ENCODE measurements at regions not wholly inside any gene's neighbourhood (a gene's known extent, or its start where the extent isn't known, plus 50 kb on each side); places are given as distances from the start of the nearest gene placed in this dataset.
"Not testable (repeated sequence)": the region's sequence is repeated elsewhere in the genome, so short reads cannot be mapped to it uniquely, and the experiment has no call there.

GRCh38 chr5:38607396-38607795 is 51.0 kb upstream of the LIFR start:
- intact Hi-C loops (cut with micrococcal nuclease): no loop called here
- DNase-seq: no peak
- no peaks in the 10 kb centered on the region for H3K4me1 Mint-ChIP-seq
- H3K27me3 Mint-ChIP-seq: peaks cover 6% of the 10 kb centered on the region
- no peak overlapping the region for H3K27ac Mint-ChIP-seq
- H3K4me3 Mint-ChIP-seq: no peak overlapping the region
- H3K36me3 Mint-ChIP-seq (ENCODE audit: low read depth): no peaks in the 10 kb centered on the region
- no peaks in the 10 kb centered on the region for H3K9me3 Mint-ChIP-seq

GRCh38 chr5:38607930-38608564 is 51.6 kb upstream of the LIFR start:
- Mint-ChIP-seq H3K36me3 (ENCODE audit: low read depth) (no peaks in the 10 kb centered on the region), H3K4me3 (no peak overlapping the region), H3K27me3 (peaks cover 6% of the 10 kb centered on the region), H3K4me1 (no peaks in the 10 kb centered on the region), H3K9me3 (no peaks in the 10 kb centered on the region), H3K27ac (no peak overlapping the region)
- no peak for DNase-seq
- intact Hi-C loops (cut with micrococcal nuclease): no loop called here

- no peak for DNase-seq
- H3K36me3 Mint-ChIP-seq (ENCODE audit: low read depth): no peaks in the 10 kb centered on the region
- intact Hi-C loops (cut with micrococcal nuclease): no loop called here
- no peak overlapping the region for H3K27ac Mint-ChIP-seq
- no peak overlapping the region for H3K4me3 Mint-ChIP-seq
- no peaks in the 10 kb centered on the region for H3K4me1 Mint-ChIP-seq
- H3K27me3 Mint-ChIP-seq: peaks cover 6% of the 10 kb centered on the region
- no peaks in the 10 kb centered on the region for H3K9me3 Mint-ChIP-seq
Measured at GRCh38 chr5:38608874-38609273, 52.4 kb upstream of the LIFR start.

GRCh38 chr5:38612851-38613250 is 56.4 kb upstream of the LIFR start:
- no peak for DNase-seq
- Mint-ChIP-seq H3K9me3 (no peaks in the 10 kb centered on the region), H3K27ac (no peak overlapping the region), H3K4me3 (no peak overlapping the region), H3K4me1 (no peaks in the 10 kb centered on the region), H3K27me3 (peaks cover 9% of the 10 kb centered on the region), H3K36me3 (ENCODE audit: low read depth) (no peaks in the 10 kb centered on the region)
- intact Hi-C loops (cut with micrococcal nuclease): no loop called here

GRCh38 chr5:38613490-38613889 is 57.0 kb upstream of the LIFR start:
- peaks cover 6% of the 10 kb centered on the region for H3K9me3 Mint-ChIP-seq
- H3K36me3 Mint-ChIP-seq (ENCODE audit: low read depth): no peaks in the 10 kb centered on the region
- intact Hi-C loops (cut with micrococcal nuclease): no loop called here
- H3K4me1 Mint-ChIP-seq: no peaks in the 10 kb centered on the region
- H3K4me3 Mint-ChIP-seq: no peak overlapping the region
- no peak for DNase-seq
- H3K27ac Mint-ChIP-seq: no peak overlapping the region
- H3K27me3 Mint-ChIP-seq: peaks cover 6% of the 10 kb centered on the region

- intact Hi-C loops (cut with micrococcal nuclease): no loop called here
- H3K9me3 Mint-ChIP-seq: peaks cover 10% of the 10 kb centered on the region
- H3K27me3 Mint-ChIP-seq: peaks cover 6% of the 10 kb centered on the region
- no peak overlapping the region for H3K27ac Mint-ChIP-seq
- no peak overlapping the region for H3K4me3 Mint-ChIP-seq
- H3K4me1 Mint-ChIP-seq: no peaks in the 10 kb centered on the region
- H3K36me3 Mint-ChIP-seq (ENCODE audit: low read depth): no peaks in the 10 kb centered on the region
- DNase-seq: no peak
Measured at GRCh38 chr5:38613992-38614836, 57.8 kb upstream of the LIFR start.

- intact Hi-C loops (cut with micrococcal nuclease): no loop called here
- Mint-ChIP-seq H3K9me3 (peaks cover 11% of the 10 kb centered on the region), H3K4me1 (no peaks in the 10 kb centered on the region), H3K27ac (no peak overlapping the region), H3K4me3 (no peak overlapping the region), H3K36me3 (ENCODE audit: low read depth) (no peaks in the 10 kb centered on the region), H3K27me3 (peaks cover 3% of the 10 kb centered on the region)
- DNase-seq: no peak
Measured at GRCh38 chr5:38615042-38615441, 58.6 kb upstream of the LIFR start.

GRCh38 chr5:38615981-38616451 is 59.6 kb upstream of the LIFR start:
- Mint-ChIP-seq H3K27ac (no peak overlapping the region), H3K9me3 (peaks cover 14% of the 10 kb centered on the region), H3K4me1 (no peaks in the 10 kb centered on the region), H3K27me3 (peaks cover 3% of the 10 kb centered on the region), H3K36me3 (ENCODE audit: low read depth) (no peaks in the 10 kb centered on the region), H3K4me3 (no peak overlapping the region)
- intact Hi-C loops (cut with micrococcal nuclease): no loop called here
- no peak for DNase-seq

- Mint-ChIP-seq H3K4me1 (no peaks in the 10 kb centered on the region), H3K27ac (no peak overlapping the region), H3K4me3 (no peak overlapping the region), H3K36me3 (ENCODE audit: low read depth) (no peaks in the 10 kb centered on the region), H3K27me3 (peaks cover 3% of the 10 kb centered on the region), H3K9me3 (peaks cover 14% of the 10 kb centered on the region)
- intact Hi-C loops (cut with micrococcal nuclease): no loop called here
- DNase-seq: no peak
Measured at GRCh38 chr5:38618154-38618553, 61.7 kb upstream of the LIFR start.

GRCh38 chr5:38621331-38621730 is 64.9 kb upstream of the LIFR start:
- no peak for DNase-seq

GRCh38 chr5:38621840-38622437 is 65.5 kb upstream of the LIFR start:
- no peaks in the 10 kb centered on the region for H3K4me1 Mint-ChIP-seq
- no peaks in the 10 kb centered on the region for H3K36me3 Mint-ChIP-seq (ENCODE audit: low read depth)
- intact Hi-C loops (cut with micrococcal nuclease): no loop called here
- no peak for DNase-seq
- no peak overlapping the region for H3K4me3 Mint-ChIP-seq
- peaks cover 3% of the 10 kb centered on the region for H3K27me3 Mint-ChIP-seq
- H3K9me3 Mint-ChIP-seq: peaks cover 14% of the 10 kb centered on the region
- H3K27ac Mint-ChIP-seq: no peak overlapping the region

More at GRCh38 chr5:38621331-38621730, 64.9 kb upstream of the LIFR start:
- H3K4me3 Mint-ChIP-seq: no peak overlapping the region
- peaks cover 3% of the 10 kb centered on the region for H3K27me3 Mint-ChIP-seq
- H3K27ac Mint-ChIP-seq: no peak overlapping the region
- H3K36me3 Mint-ChIP-seq (ENCODE audit: low read depth): no peaks in the 10 kb centered on the region
- intact Hi-C loops (cut with micrococcal nuclease): no loop called here
- peaks cover 14% of the 10 kb centered on the region for H3K9me3 Mint-ChIP-seq
- H3K4me1 Mint-ChIP-seq: no peaks in the 10 kb centered on the region

- Mint-ChIP-seq H3K4me1 (no peaks in the 10 kb centered on the region), H3K27ac (no peak overlapping the region), H3K4me3 (no peak overlapping the region), H3K36me3 (ENCODE audit: low read depth) (no peaks in the 10 kb centered on the region), H3K9me3 (peaks cover 14% of the 10 kb centered on the region), H3K27me3 (no peaks in the 10 kb centered on the region)
- DNase-seq: no peak
- intact Hi-C loops (cut with micrococcal nuclease): no loop called here
Measured at GRCh38 chr5:38622723-38623129, 66.3 kb upstream of the LIFR start.

- H3K27me3 Mint-ChIP-seq; H3K27ac Mint-ChIP-seq; H3K9me3 Mint-ChIP-seq; DNase-seq; intact Hi-C loops (cut with micrococcal nuclease); H3K36me3 Mint-ChIP-seq (ENCODE audit: low read depth); H3K4me1 Mint-ChIP-seq; H3K4me3 Mint-ChIP-seq: not testable (repeated sequence)
Measured at GRCh38 chr5:38624541-38624940, 68.1 kb upstream of the LIFR start.

- H3K4me1 Mint-ChIP-seq; H3K27me3 Mint-ChIP-seq; intact Hi-C loops (cut with micrococcal nuclease): not testable (repeated sequence)
Measured at GRCh38 chr5:38631376-38631775, 74.9 kb upstream of the LIFR start.

More at GRCh38 chr5:38631376-38631775, 74.9 kb upstream of the LIFR start:
- DNase-seq; H3K36me3 Mint-ChIP-seq (ENCODE audit: low read depth); H3K27ac Mint-ChIP-seq; H3K4me3 Mint-ChIP-seq: not testable (repeated sequence)
- peaks cover 11% of the 10 kb centered on the region for H3K9me3 Mint-ChIP-seq

Measured in activated CD4-positive, alpha-beta T cell treated with anti-CD3 and anti-CD28 coated beads, Interleukin-2, amount 10 ng/mL, durations not matched to agents 24 days and 14 days (primary cell).